ENCODE measurements at regions not wholly inside any gene's neighbourhood (a gene's known extent, or its start where the extent isn't known, plus 50 kb on each side); places are given as distances from the start of the nearest gene placed in this dataset.
A peak's percentile ranks its signal among the peaks of the same experiment; 100 is the strongest.

- peaks cover 4% of the 10 kb centered on the region for H3K9me3 Mint-ChIP-seq
- no peak overlapping the region for H3K4me3 Mint-ChIP-seq
- H3K36me3 Mint-ChIP-seq (ENCODE audit: low read depth): no peaks in the 10 kb centered on the region
- DNase-seq (ENCODE audit: low read depth, low spot score): no peak
- H3K27ac Mint-ChIP-seq (ENCODE audit: unreplicated experiment): no peak overlapping the region
- TF ChIP-seq CTCF (conservative IDR thresholded peaks at IDR 0.05): no peak
- no peaks in the 10 kb centered on the region for H3K4me1 Mint-ChIP-seq
- no peaks in the 10 kb centered on the region for H3K27me3 Mint-ChIP-seq (ENCODE audit: low read depth)
These were observed 497.6 kb downstream of the IRX1 start for GRCh38 chr5:4093236-4093635.

GRCh38 chr5:4093970-4094369, 498.3 kb downstream of the IRX1 start:
- TF ChIP-seq CTCF (conservative IDR thresholded peaks at IDR 0.05): no peak
- Mint-ChIP-seq H3K9me3 (peaks cover 4% of the 10 kb centered on the region), H3K36me3 (ENCODE audit: low read depth) (no peaks in the 10 kb centered on the region), H3K4me3 (no peak overlapping the region), H3K27me3 (ENCODE audit: low read depth) (no peaks in the 10 kb centered on the region), H3K27ac (ENCODE audit: unreplicated experiment) (peak overlapping the region; percentile 16), H3K4me1 (no peaks in the 10 kb centered on the region)
- no peak for DNase-seq (ENCODE audit: low read depth, low spot score)

GRCh38 chr5:4095918-4096630, 500.4 kb downstream of the IRX1 start:
- Mint-ChIP-seq H3K36me3 (ENCODE audit: low read depth) (no peaks in the 10 kb centered on the region), H3K9me3 (peaks cover 4% of the 10 kb centered on the region), H3K27ac (ENCODE audit: unreplicated experiment) (no peak overlapping the region), H3K4me1 (peaks cover 11% of the 10 kb centered on the region), H3K27me3 (ENCODE audit: low read depth) (no peaks in the 10 kb centered on the region), H3K4me3 (no peak overlapping the region)
- no peak for DNase-seq (ENCODE audit: low read depth, low spot score)
- TF ChIP-seq CTCF (conservative IDR thresholded peaks at IDR 0.05): no peak

- no peak for DNase-seq (ENCODE audit: low read depth, low spot score)
- H3K27me3 Mint-ChIP-seq (ENCODE audit: low read depth): no peaks in the 10 kb centered on the region
- H3K4me1 Mint-ChIP-seq: peaks cover 11% of the 10 kb centered on the region
- no peaks in the 10 kb centered on the region for H3K36me3 Mint-ChIP-seq (ENCODE audit: low read depth)
- H3K9me3 Mint-ChIP-seq: peaks cover 4% of the 10 kb centered on the region
- H3K27ac Mint-ChIP-seq (ENCODE audit: unreplicated experiment): no peak overlapping the region
- TF ChIP-seq CTCF (conservative IDR thresholded peaks at IDR 0.05): no peak
- H3K4me3 Mint-ChIP-seq: no peak overlapping the region
These were observed 501.6 kb downstream of the IRX1 start for GRCh38 chr5:4097199-4097598.

GRCh38 chr5:4098226-4098625, 502.6 kb downstream of the IRX1 start:
- Mint-ChIP-seq H3K27me3 (ENCODE audit: low read depth) (no peaks in the 10 kb centered on the region), H3K36me3 (ENCODE audit: low read depth) (no peaks in the 10 kb centered on the region), H3K27ac (ENCODE audit: unreplicated experiment) (no peak overlapping the region), H3K9me3 (peaks cover 4% of the 10 kb centered on the region), H3K4me3 (no peak overlapping the region), H3K4me1 (peaks cover 11% of the 10 kb centered on the region)
- DNase-seq (ENCODE audit: low read depth, low spot score): no peak
- TF ChIP-seq CTCF (conservative IDR thresholded peaks at IDR 0.05): no peak

All from neural crest cell (in vitro differentiated cells).